NCI-H1436 (cell line): ENCODE measurements at regions not wholly inside any gene's neighbourhood (a gene's known extent, or its start where the extent isn't known, plus 50 kb on each side); places are given as distances from the start of the nearest gene placed in this dataset.

Experiments
- DNase-seq: peaks from one replicate; lab custom pipeline; 2025; lab: John Stamatoyannopoulos, UW

DNA sequence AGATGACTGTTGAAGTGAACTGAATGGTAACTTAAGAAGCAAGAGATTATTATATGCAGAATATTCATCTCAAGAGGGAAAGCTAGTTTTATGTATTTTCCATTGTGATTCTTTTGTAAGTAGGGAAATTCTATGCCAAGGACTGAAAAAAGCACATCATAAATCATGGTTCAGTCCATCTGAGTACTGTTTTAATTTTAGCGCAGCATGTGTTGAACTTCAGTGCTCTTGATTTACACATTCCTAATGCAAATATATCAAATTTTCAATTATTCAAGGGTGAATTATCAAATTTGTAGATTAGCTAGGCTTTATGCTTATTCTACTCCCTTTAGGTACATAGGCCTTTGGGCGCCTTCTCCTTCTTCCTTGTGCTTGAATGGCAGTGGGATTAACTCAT, 50.3 kb upstream of the TCF12 start:
- no peak for DNase-seq

DNA sequence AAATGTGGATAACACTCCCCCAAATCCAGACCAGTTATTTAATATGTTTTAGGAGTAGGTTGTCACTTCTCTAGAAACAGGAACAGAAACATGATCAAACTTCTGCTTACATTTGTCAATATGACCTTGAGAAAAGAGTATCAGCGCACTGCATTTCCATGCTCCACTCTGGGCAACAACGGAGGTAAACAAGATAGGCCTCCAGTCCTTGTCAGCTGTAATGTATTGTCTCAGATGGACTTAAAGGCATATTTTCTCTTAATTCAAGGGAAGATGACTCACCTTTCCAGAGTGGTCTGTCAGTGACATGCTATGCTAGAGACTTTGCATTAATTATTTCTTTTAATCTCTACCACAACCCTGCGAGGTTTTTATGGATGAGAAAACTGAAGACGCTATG, 51.6 kb upstream of the TCF12 start:
- no peak for DNase-seq

DNA sequence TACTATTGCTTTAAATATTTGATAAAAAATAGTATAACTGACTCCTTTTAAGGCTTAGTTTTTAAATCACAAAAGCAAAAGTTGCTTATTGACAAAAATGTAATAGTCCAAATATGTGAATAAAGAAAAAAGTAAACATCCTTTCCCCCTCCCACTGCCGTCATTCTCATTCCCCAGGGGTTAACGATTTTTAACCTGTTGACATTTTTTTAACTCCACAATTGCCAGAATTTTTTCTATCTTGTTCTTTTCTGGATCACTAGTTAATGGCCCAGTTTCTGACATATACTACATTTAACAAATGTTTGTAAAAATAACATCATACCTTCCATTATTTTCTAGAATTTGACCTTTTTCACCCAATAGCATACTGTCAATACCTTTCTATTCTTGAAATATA, 60.6 kb upstream of the TCF12 start:
- no peak for DNase-seq

- no peak for DNase-seq
These were observed 61.5 kb upstream of the TCF12 start for GRCh38 chr15:56856934-56857333.

GRCh38 chr15:56844892-56845291, 73.6 kb upstream of the TCF12 start:
- no peak for DNase-seq

DNA sequence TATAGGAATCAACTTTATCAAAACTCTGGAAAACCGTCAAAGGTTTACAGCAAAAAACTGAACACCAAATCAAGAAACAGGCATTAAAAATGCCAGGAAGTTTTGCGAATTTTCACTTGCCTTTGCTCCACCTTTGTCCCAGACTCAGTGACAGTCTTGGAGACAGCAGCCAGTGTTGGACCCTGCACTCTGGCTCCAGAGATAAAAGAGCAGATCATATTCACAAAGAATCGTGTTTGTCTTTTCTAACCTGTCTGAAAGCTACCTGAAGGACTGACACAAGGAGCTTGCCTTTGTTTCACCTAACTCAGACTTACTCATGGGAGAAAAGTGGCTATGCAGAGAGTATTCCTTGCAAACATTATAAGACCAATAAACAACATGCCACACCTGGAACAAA, 74.0 kb upstream of the TCF12 start:
- no peak for DNase-seq

- DNase-seq, result no peak
These were observed 78.8 kb upstream of the TCF12 start for GRCh38 chr15:56839641-56840040.

GRCh38 chr15:56839099-56839498, 79.3 kb upstream of the TCF12 start:
- DNase-seq, result no peak

DNA sequence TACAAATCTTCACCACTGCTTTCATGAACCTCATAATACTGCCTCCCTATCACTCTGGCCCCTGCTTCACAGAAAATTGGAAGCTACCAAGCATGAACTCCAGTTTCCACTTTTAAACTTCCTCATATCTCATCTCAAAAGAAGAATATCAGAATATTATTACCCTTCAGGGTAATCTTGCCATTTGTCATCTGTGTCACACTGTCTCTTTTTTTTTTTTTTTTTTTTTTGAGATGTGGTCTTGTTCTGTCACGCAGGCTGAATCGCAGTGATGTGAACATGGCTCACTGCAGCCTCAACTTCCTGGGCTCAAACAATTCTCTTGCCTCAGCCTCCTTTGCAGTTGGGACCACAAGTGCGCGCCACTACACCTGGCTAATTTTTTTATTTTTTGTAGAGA, 80.4 kb upstream of the TCF12 start:
- DNase-seq, result no peak

DNA sequence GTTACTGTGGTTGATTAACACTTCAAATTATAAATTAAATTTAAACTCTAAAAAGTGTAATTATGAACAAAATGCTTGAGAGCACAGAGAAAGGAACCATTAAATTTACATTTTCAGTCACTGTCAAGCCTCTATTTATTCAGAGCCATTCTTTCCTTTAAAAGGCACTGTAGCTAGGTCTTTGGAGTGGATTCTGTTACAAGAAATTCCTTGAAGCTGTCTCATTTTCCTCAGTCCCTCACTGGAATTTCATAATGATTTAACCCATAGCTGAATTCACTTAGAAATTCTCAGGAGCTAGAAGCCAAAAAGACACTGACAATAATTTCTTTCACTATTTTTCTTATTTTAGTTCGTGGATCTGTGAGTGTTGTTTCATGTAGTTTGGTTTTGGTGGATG, 81.2 kb upstream of the TCF12 start:
- no peak for DNase-seq

DNA sequence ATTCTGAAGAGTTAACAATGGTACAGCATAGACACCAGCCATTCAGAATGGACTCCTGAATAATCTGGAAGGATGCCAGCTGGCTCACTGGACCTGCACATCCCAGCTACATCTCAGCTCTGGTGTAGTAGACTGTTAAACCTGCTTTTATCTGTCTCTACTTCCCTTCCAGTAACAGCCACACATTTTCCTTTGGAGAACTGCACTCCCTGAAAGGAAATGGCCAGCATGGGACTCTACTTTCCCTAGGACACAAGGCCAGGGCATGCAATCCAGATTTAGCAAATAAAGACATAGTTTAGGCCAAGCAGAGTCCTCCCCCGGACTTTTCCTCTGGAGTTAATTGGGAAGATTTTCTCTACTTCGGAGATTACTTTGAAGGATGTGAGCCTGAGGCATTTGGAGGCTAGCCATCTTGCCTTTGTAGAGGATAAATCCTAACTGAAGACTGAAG, 82.7 kb upstream of the TCF12 start:
- no peak for DNase-seq

GRCh38 chr15:56832125-56832524, 86.3 kb upstream of the TCF12 start:
- no peak for DNase-seq

DNA sequence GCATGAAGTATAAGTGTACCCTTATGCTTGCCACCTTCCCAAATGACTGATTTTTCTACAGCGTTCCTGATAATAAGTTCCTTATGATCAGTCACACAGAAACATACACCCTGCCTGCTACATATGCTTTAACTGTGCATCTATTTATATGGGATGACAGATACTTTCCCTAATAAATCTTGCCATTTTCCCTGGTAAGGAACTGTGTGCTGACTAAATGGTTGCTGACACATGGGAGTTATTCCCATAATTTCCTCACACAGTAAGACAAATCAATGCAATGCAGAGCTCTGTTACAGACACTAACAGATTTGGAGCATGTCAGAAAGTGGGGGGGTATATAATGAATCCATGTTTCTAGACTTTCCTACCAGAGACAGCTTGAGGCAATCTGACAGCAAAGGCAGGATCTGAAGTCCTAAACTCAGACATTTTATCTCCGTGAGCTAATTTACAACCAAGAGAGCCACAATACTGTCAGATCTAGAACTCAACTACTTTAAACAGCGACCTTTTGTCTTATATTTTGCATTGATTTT, 86.9 kb upstream of the TCF12 start:
- DNase-seq, result no peak

GRCh38 chr15:56824175-56824574, 90.9 kb upstream of the ZNF280D start:
- no peak for DNase-seq

DNA sequence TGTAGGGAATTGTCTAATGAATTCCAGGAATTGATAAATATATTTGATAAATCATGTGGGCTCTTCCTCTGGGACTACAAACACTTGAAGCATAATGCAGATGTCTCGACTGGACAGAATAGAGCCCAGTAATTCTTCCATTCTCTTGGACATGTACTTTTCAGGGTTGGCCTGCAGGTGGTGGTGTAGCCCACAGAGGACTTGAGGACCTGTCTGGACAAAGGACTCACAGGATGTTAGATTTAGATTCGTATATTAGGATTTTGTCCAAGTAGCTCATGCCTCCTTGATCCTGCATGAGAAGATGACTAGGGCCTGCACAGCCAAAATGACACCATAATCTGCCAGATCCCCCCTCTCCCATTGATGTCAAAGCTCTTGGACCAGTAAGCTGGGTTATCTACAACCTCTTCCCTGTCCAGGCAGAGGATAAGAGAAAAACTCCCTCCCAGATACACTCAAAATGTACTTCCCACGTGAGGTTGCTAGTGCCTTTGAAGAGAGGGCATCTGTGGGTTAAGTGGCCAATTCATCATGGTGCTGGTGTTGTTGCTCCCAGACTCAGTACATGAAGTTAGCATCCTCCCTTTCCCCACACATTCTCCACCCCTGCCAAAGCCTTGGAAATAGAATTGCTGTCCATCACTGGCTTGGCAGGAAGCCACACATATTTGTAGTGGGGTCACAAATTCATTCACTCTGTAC, 88.6 kb upstream of the ZNF280D start:
- DNase-seq, result peak; percentile 37

DNA sequence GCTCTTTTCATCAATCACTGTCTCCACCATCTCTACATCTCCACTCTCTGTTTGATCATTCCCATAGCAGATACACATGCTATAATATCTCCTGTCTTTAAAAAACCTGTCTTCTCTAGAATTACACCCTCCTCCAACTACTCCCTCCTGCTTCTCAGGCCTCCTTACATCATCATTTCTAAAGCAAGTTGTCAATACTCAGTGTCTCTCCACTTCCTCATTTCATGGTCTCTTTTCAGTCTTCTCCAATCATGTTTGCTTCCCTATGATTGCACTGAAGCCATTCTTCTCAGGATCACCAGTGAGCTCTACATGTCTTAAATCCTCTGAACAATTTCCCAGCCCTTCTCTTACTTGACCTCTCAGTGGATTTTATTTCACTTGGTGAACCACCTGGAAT, 87.0 kb upstream of the ZNF280D start:
- no peak for DNase-seq

- DNase-seq, result no peak
These were observed 84.2 kb upstream of the ZNF280D start for GRCh38 chr15:56817321-56818080.

DNA sequence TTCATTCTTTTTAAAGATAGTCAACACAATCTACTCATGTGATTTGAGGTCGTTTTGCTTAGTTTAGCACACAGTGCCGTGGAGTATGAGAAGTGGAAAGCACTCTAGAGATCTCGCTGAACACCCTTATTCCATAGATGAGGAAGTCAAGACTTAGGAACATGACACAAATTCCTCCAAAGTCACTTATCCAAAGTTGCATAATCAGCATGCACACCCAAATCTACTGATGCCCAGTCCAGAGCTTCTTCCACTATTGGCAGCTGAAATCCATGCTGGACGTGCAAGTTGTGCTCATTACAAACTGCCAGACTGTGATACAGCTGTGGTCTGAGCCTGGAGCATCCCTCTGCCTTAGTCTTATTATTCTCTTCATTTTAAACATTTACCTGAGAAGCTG, 83.5 kb upstream of the ZNF280D start:
- no peak for DNase-seq

DNA sequence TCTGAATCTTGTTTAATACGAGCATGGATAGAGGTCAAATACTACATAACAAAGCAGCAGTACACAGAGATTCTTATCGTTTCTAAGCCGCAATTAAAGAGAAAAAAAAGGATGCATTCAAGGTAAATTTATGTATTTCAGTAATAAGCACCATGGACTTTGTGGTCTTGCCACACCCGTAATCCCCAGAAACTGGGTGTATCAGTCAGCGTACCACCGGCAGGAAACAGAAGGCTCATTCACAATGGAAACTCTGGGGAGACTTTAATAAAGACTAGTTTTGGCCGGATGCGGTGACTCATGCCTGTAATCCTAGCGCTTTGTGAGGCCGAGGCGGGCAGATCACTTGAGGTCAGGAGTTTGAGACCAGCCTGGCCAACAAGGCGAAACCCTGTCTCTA, 81.9 kb upstream of the ZNF280D start:
- no peak for DNase-seq

GRCh38 chr15:56814429-56814828, 81.1 kb upstream of the ZNF280D start:
- no peak for DNase-seq

DNA sequence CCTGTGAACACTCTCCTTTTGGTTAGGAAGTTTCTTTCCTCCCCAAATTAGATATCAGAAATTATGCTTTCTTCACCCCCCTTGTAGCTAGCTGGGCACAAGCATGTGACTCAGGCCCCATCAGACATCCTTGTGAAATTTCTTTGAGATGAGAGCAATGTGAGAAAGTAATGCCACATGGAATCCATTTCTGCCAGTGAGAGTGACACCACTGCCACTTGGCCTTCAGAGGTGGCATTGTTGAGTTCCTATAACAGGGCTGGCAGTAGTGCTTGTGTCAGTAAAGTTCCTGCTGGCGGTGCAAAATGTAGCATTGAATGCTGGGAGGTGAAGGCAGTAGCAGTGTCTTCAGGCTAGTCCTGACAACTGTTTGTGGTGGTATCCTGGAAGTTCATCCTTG, 80.7 kb upstream of the ZNF280D start:
- DNase-seq, result no peak

GRCh38 chr15:56812961-56813360, 79.7 kb upstream of the ZNF280D start:
- no peak for DNase-seq

GRCh38 chr15:56812221-56812620, 78.9 kb upstream of the ZNF280D start:
- DNase-seq, result no peak

DNA sequence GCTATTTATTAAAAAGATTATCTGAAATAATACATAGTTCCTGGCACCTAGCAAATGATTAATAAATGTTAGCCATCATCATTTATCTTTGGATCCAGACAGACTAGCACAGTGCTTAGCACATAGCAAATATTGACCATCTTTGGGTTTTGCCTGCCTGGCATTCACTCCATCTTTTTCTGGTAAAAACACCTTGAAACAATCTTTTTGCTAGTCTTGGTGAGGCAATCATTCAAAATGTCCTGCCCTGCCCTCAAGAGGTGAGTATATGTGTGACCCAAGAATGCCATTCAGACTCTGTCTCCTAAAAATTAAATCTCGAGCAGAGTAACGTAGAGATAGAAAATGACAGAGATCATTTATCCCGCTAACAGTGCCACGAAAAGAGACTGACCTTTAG, 78.3 kb upstream of the ZNF280D start:
- no peak for DNase-seq
